Spleen (tissue), 11 donors: ENCODE measurements at regions not wholly inside any gene's neighbourhood (a gene's known extent, or its start where the extent isn't known, plus 50 kb on each side); places are given as distances from the start of the nearest gene placed in this dataset.

Source experiments
- DNase-seq: peaks from one replicate; pipeline ENCODE4 v3.0.0-alpha.2; 2020
- H3K27ac ChIP-seq, 8 donors: fragments of 200-600 bp; sonication (generic) in 7 of 8; 1 replicate in 4 of 8; 2 replicates in 4 of 8; pipeline versions ENCODE4 v1.5.0 to v1.8.0; 2016 to 2021; ENCODE audit warnings: inconsistent platforms in 4 of 8, mild to moderate bottlenecking in 4 of 8, moderate library complexity in 1 of 8
- H3K27me3 ChIP-seq, 7 donors: fragments of 200-600 bp; sonication (generic) in 6 of 7; replicated peaks in 1 of 7; 1 replicate in 4 of 7; 2 replicates in 3 of 7; pipeline versions ENCODE4 v1.5.0 to v1.8.0; 2016 to 2021; ENCODE audit warnings: inconsistent platforms in 3 of 7, mild to moderate bottlenecking in 1 of 7
- H3K36me3 ChIP-seq, 6 donors: fragments of 200-600 bp; sonication (generic) in 5 of 6; 1 replicate in 4 of 6; 2 replicates in 2 of 6; pipeline versions ENCODE4 v1.5.0 to v1.8.0; 2016 to 2021; ENCODE audit warnings: inconsistent platforms in 2 of 6
- H3K4me1 ChIP-seq, 6 donors: fragments of 200-600 bp; sonication (generic) in 5 of 6; 1 replicate in 3 of 6; 2 replicates in 3 of 6; pipeline versions ENCODE4 v1.5.0 to v1.8.0; 2016 to 2021; ENCODE audit warnings: inconsistent platforms in 3 of 6
- H3K4me3 ChIP-seq, 8 donors: fragments of 200-600 bp; sonication (generic) in 7 of 8; 1 replicate in 4 of 8; 2 replicates in 4 of 8; pipeline versions ENCODE4 v1.5.0 to v1.8.0; 2016 to 2021; ENCODE audit warnings: inconsistent platforms in 4 of 8, mild to moderate bottlenecking in 4 of 8, moderate library complexity in 2 of 8
- H3K9me3 ChIP-seq, 8 donors: fragments of 200-600 bp; sonication (generic) in 7 of 8; 1 replicate in 4 of 8; 2 replicates in 4 of 8; pipeline versions ENCODE4 v1.5.0 to v1.8.0; 2016 to 2021; ENCODE audit warnings: inconsistent platforms in 4 of 8
- CTCF ChIP-seq, 11 experiments: fragments of 200-600 bp in 7 of 11; fragments of 450-650 bp in 4 of 11; sonication (generic) in 4 of 11; IDR thresholded peaks in 8 of 11; conservative IDR thresholded peaks in 3 of 11; 1 replicate in 7 of 11; 2 replicates in 4 of 11; pipeline versions ENCODE4 v1.4.0 to v1.8.0; 2016 to 2021; ENCODE audit warnings: antibody characterized with exemption in 11 of 11, inconsistent platforms in 4 of 11, mild to moderate bottlenecking in 1 of 11
- POLR2A ChIP-seq, 3 donors: fragments of 450-650 bp; IDR thresholded peaks; one replicate each; pipeline ENCODE4 v1.5.1; 2017; ENCODE audit warnings: antibody characterized with exemption in 3 of 3, mild to moderate bottlenecking in 1 of 3
- POLR2AphosphoS5 ChIP-seq, 3 donors: sonication (generic); formaldehyde crosslinking; IDR thresholded peaks; one replicate each; pipeline ENCODE4 v1.5.1; 2017; ENCODE audit warnings: antibody characterized with exemption in 3 of 3
- WGBS, 5 donors: extraction: QIAGEN DNeasy Blood & Tissue Kit in 3 of 5; methylation state at CpG; one replicate each; pipeline versions ENCODE4 v1.1.5 to v1.1.7; 2013 to 2018; 5-methylcytosine and 5-hydroxymethylcytosine counted together
- intact Hi-C: fragments of 100-400 bp; cut with DNase I; formaldehyde crosslinking; loops from one replicate; pipeline ENCODE4 v1.15.0; 2023; ENCODE audit warnings: low total_unique reads
- donor health status: healthy with polysubstance abuse.
- donor health status: DM: no; HTN: no; CAD: no; lungs with moderate emphysema.
- donor health status: DM: no; HTN: no; CAD: no.
- donor health status: Bipolar disorder and iron deficiency.
- donor health status: healthy.
- donor health status: DM: no; HTN: no; CAD: no.
- donor health status: DM: yes; HTN: yes; CAD: no.

DNA sequence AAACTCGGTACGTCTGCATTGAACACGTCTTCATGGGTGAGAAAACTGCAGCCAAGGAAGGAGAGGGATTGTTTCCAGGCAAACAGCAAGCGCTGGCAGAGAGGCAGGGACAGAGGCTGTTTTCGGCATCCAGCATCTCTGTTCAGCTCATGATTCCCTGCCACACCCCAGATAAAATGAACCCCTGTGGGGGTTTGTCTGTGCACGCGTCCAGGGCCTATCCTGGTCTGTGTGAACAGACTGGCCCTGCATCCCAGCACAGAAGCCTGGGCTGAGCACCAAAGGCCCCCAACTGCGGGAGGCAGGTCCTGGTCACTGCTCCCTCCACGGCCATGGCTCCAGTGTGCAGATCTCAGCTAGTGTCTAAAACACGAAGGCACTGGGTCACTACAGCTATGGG is 83.3 kb upstream of the FAM20C start:
- WGBS, 5 donors, result 80 to 89% (median 85%) methylated on average over 9 to 10 of the region's 10 CpGs
- intact Hi-C loops, result no loop called here
- H3K36me3 ChIP-seq, result no peaks in the 10 kb centered on the region

GRCh38 chr7:109898-110556 is 82.3 kb upstream of the FAM20C start:
- 78 to 89% (median 81%) methylated on average over 14 to 21 of the region's 21 CpGs for WGBS, 5 donors
- H3K27me3 ChIP-seq, result peaks cover 0 to 19% (median 0%) of the 10 kb centered on the region in 7 donors
- no peak overlapping the region for H3K4me3 ChIP-seq
- peaks cover 0 to 27% (median 12%) of the 10 kb centered on the region in 8 donors for H3K9me3 ChIP-seq
- no peak for TF ChIP-seq POLR2AphosphoS5 (IDR thresholded peaks at IDR 0.05)
- no peak for TF ChIP-seq CTCF (IDR thresholded peaks at IDR 0.05 in 8 of 11, conservative IDR thresholded peaks at IDR 0.05 in 3 of 11)
- TF ChIP-seq POLR2A (IDR thresholded peaks at IDR 0.05), result no peak
- H3K27ac ChIP-seq, result no peak overlapping the region
- H3K4me1 ChIP-seq, result peaks cover 0 to 28% (median 0%) of the 10 kb centered on the region in 6 donors
- no peak for DNase-seq
- intact Hi-C loops, result no loop called here
- no peaks in the 10 kb centered on the region for H3K36me3 ChIP-seq

More for the DNA sequence above, 83.3 kb upstream of the FAM20C start:
- DNase-seq, result peak; percentile 61
- TF ChIP-seq POLR2A (IDR thresholded peaks at IDR 0.05), result no peak
- no peak for TF ChIP-seq CTCF (IDR thresholded peaks at IDR 0.05 in 8 of 11, conservative IDR thresholded peaks at IDR 0.05 in 3 of 11)
- no peak for TF ChIP-seq POLR2AphosphoS5 (IDR thresholded peaks at IDR 0.05)
- H3K9me3 ChIP-seq, result peaks cover 0 to 26% (median 12%) of the 10 kb centered on the region in 8 donors
- H3K4me1 ChIP-seq, result peaks cover 0 to 19% (median 0%) of the 10 kb centered on the region in 6 donors
- peaks cover 0 to 22% (median 0%) of the 10 kb centered on the region in 7 donors for H3K27me3 ChIP-seq
- no peak overlapping the region for H3K4me3 ChIP-seq
- H3K27ac ChIP-seq, result no peak overlapping the region

DNA sequence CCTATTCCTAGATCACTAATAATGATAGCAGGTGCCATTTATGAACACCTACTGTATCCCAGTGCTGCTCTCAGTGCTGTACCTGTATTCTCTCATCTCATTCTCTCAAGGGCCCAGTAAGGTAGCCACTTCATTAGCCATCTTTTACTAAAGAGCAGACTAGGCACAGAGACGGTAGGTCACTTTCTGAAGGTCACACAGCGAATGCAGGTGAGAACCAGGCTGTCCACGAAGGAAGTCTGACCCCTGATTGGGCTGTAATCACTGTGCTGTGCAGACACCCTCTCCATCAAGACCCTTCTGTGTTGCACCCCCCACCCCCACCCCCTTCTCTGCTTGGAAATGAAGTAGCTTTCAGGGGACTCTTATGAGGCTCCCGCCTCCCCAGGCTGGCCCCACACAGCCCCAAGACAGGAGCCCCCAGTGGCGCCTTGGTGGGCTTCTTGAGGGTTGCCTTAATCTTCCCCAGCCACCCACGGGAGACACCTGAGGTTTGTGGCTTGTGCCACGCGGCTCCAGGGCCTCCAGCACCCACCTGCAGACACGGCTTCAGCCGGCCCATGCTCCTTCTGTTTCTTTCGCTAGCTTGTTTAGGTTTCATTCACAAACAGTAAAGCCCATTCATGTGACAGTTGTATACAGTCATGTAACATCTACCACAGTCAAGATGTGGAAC is 81.7 kb upstream of the FAM20C start:
- Histone ChIP-seq H3K4me1 (peaks cover 0 to 35% (median 2%) of the 10 kb centered on the region in 6 donors), H3K9me3 (peaks cover 0 to 27% (median 12%) of the 10 kb centered on the region in 8 donors), H3K36me3 (no peaks in the 10 kb centered on the region), H3K27me3 (peaks cover 0 to 14% (median 0%) of the 10 kb centered on the region in 7 donors), H3K27ac (no peak overlapping the region), H3K4me3 (no peak overlapping the region)
- intact Hi-C loops, result no loop called here
- no peak for DNase-seq
- TF ChIP-seq POLR2A (IDR thresholded peaks at IDR 0.05), result no peak
- TF ChIP-seq POLR2AphosphoS5 (IDR thresholded peaks at IDR 0.05), result no peak
- TF ChIP-seq CTCF (IDR thresholded peaks at IDR 0.05 in 8 of 11, conservative IDR thresholded peaks at IDR 0.05 in 3 of 11), result no peak
- 65 to 88% (median 84%) methylated on average over 9 to 11 of the region's 11 CpGs for WGBS, 5 donors

GRCh38 chr7:111591-111990 is 80.8 kb upstream of the FAM20C start:
- Histone ChIP-seq H3K36me3 (no peaks in the 10 kb centered on the region), H3K9me3 (peaks cover 0 to 27% (median 12%) of the 10 kb centered on the region in 8 donors), H3K27me3 (peaks cover 0 to 19% (median 0%) of the 10 kb centered on the region in 7 donors), H3K27ac (no peak overlapping the region), H3K4me1 (peaks cover 0 to 44% (median 6%) of the 10 kb centered on the region in 6 donors), H3K4me3 (no peak overlapping the region)
- no peak for TF ChIP-seq CTCF (IDR thresholded peaks at IDR 0.05 in 8 of 11, conservative IDR thresholded peaks at IDR 0.05 in 3 of 11)
- no peak for TF ChIP-seq POLR2AphosphoS5 (IDR thresholded peaks at IDR 0.05)
- no peak for TF ChIP-seq POLR2A (IDR thresholded peaks at IDR 0.05)
- no peak for DNase-seq
- 79 to 92% (median 91%) methylated on average over 1 of the region's 1 CpG for WGBS, 5 donors
- intact Hi-C loops, result no loop called here
